GM12891 (cell line): ENCODE measurements at regions not wholly inside any gene's neighbourhood (a gene's known extent, or its start where the extent isn't known, plus 50 kb on each side); places are given as distances from the start of the nearest gene placed in this dataset.
A peak's percentile ranks its signal among the peaks of the same experiment; 100 is the strongest.
"Not testable (repeated sequence)": the region's sequence is repeated elsewhere in the genome, so short reads cannot be mapped to it uniquely, and the experiment has no call there.

Experiments used
- DNase-seq: peaks from one replicate; pipeline ENCODE4 v3.0.0; 2011; ENCODE audit warnings: low spot score; ENCODE audit not compliant: insufficient read length
- FAIRE-seq: peaks from 2 replicates; lab custom pipeline; 2011; peaks lifted over from hg19 to GRCh38; lab: Jason Lieb, UNC
- PAX5 ChIP-seq: IDR thresholded peaks from 2 replicates; pipeline ENCODE4 v1.6.1; 2011; ENCODE audit warnings: low read length, moderate library complexity, mild to moderate bottlenecking; ENCODE audit not compliant: insufficient read depth, severe bottlenecking
- POLR2A ChIP-seq: IDR thresholded peaks from 2 replicates; pipeline ENCODE4 v1.6.1; 2011; ENCODE audit warnings: low read depth, low read length, control low read depth
- POLR2AphosphoS5 ChIP-seq: IDR thresholded peaks from 2 replicates; pipeline ENCODE4 v1.6.1; 2011; ENCODE audit warnings: low read depth, low read length, control low read depth
- POU2F2 ChIP-seq: IDR thresholded peaks from 2 replicates; pipeline ENCODE4 v1.6.1; 2011; ENCODE audit warnings: low read depth, mild to moderate bottlenecking, control low read depth, low read length, moderate library complexity
- SPI1 ChIP-seq: IDR thresholded peaks from 2 replicates; pipeline ENCODE4 v1.6.1; 2011; ENCODE audit warnings: low read depth, low read length, control low read depth
- TAF1 ChIP-seq: IDR thresholded peaks from 2 replicates; pipeline ENCODE4 v1.6.1; 2011; ENCODE audit warnings: low read depth, low read length, control low read depth

GRCh38 chr11:90448256-90448655 is 225.4 kb upstream of the CHORDC1 start:
- TF ChIP-seq POLR2AphosphoS5, result no peak
- no peak for TF ChIP-seq POU2F2
- no peak for TF ChIP-seq PAX5
- no peak for TF ChIP-seq SPI1
- TF ChIP-seq TAF1, result no peak
- no peak for TF ChIP-seq POLR2A
- FAIRE-seq, result no peak
- DNase-seq, result no peak

DNA sequence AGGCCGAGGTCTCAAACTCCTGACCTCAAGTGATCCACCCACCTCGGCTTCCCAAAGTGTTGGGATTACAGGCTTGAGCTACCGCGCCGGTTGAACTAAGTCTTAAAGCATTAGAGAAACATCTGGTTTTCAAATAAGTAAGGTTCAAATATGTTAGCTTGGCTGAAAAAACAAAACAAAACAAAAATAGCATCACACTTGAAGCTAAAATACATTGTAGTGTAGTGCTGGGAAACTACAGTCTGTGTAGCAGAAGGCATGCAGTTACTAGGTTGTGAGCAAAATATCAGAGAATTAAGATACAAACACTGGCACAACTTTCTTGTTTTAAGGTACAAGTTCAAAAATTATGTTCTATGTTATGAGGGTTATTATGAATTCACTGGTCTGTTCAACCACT is 224.8 kb upstream of the CHORDC1 start:
- FAIRE-seq (no peak), DNase-seq (no peak)
- TF ChIP-seq PAX5, result no peak

GRCh38 chr11:90446207-90446606 is 223.4 kb upstream of the CHORDC1 start:
- no peak for FAIRE-seq
- TF ChIP-seq PAX5 (no peak), TAF1 (no peak), POLR2AphosphoS5 (no peak), POU2F2 (no peak), POLR2A (no peak), SPI1 (no peak)
- DNase-seq, result no peak

GRCh38 chr11:90438069-90438468 is 215.2 kb upstream of the CHORDC1 start:
- TF ChIP-seq SPI1, result no peak
- TF ChIP-seq POLR2A, result no peak
- no peak for TF ChIP-seq POLR2AphosphoS5
- no peak for TF ChIP-seq POU2F2
- no peak for TF ChIP-seq PAX5
- no peak for TF ChIP-seq TAF1
- FAIRE-seq (no peak), DNase-seq (no peak)

DNA sequence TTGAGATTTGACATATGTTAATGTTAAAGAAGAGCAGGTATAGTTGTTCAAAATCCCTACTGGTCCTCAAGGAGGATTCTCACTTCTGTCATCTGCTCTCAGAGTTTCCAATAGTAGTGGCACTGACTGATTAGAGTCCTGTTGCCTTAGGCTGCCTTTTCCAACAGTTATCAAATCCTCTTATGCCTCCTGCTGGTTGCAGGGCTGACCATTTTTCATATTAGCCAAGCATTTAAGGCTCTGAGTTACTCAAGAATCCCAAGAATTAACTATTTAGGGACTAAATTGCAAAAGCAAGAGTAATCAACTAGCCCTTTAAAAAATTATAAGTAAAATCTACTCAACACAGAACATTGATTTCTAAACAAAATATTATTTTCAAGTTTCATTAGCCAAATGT is 212.0 kb upstream of the CHORDC1 start:
- no peak for DNase-seq
- TF ChIP-seq PAX5, result no peak
- TF ChIP-seq TAF1, result no peak
- TF ChIP-seq SPI1, result no peak
- TF ChIP-seq POLR2AphosphoS5, result no peak
- no peak for TF ChIP-seq POU2F2
- FAIRE-seq, result no peak

- no peak for DNase-seq
Measured at GRCh38 chr11:90428836-90429235, 206.0 kb upstream of the CHORDC1 start.

GRCh38 chr11:90426442-90426841 is 203.6 kb upstream of the CHORDC1 start:
- no peak for DNase-seq
- FAIRE-seq, result no peak
- TF ChIP-seq POLR2AphosphoS5 (no peak), TAF1 (no peak), PAX5 (no peak), SPI1 (peak; percentile 36), POU2F2 (no peak), POLR2A (no peak)

More at GRCh38 chr11:90428836-90429235, 206.0 kb upstream of the CHORDC1 start:
- FAIRE-seq, result no peak
- TF ChIP-seq TAF1 (no peak), POLR2AphosphoS5 (no peak), POU2F2 (no peak), POLR2A (no peak), PAX5 (no peak), SPI1 (no peak)

- FAIRE-seq, result no peak
- DNase-seq, result no peak
- TF ChIP-seq POLR2A (no peak), SPI1 (no peak), PAX5 (no peak), POU2F2 (no peak), TAF1 (no peak), POLR2AphosphoS5 (no peak)
Measured at GRCh38 chr11:90423378-90423777, 200.5 kb upstream of the CHORDC1 start.

GRCh38 chr11:90422787-90423186 is 199.9 kb upstream of the CHORDC1 start:
- not testable (repeated sequence) for DNase-seq, FAIRE-seq

GRCh38 chr11:90414221-90414620 is 191.4 kb upstream of the CHORDC1 start:
- FAIRE-seq (no peak), DNase-seq (no peak)
- TF ChIP-seq PAX5, result no peak
- TF ChIP-seq TAF1, result no peak
- no peak for TF ChIP-seq POLR2AphosphoS5
- TF ChIP-seq SPI1, result no peak
- no peak for TF ChIP-seq POLR2A
- TF ChIP-seq POU2F2, result no peak

GRCh38 chr11:90407350-90407749 is 184.5 kb upstream of the CHORDC1 start:
- TF ChIP-seq POU2F2 (no peak), POLR2AphosphoS5 (no peak), POLR2A (no peak), SPI1 (no peak), TAF1 (no peak), PAX5 (no peak)
- DNase-seq, result no peak
- no peak for FAIRE-seq
